ENCODE measurements at regions not wholly inside any gene's neighbourhood (a gene's known extent, or its start where the extent isn't known, plus 50 kb on each side); places are given as distances from the start of the nearest gene placed in this dataset.

DNA sequence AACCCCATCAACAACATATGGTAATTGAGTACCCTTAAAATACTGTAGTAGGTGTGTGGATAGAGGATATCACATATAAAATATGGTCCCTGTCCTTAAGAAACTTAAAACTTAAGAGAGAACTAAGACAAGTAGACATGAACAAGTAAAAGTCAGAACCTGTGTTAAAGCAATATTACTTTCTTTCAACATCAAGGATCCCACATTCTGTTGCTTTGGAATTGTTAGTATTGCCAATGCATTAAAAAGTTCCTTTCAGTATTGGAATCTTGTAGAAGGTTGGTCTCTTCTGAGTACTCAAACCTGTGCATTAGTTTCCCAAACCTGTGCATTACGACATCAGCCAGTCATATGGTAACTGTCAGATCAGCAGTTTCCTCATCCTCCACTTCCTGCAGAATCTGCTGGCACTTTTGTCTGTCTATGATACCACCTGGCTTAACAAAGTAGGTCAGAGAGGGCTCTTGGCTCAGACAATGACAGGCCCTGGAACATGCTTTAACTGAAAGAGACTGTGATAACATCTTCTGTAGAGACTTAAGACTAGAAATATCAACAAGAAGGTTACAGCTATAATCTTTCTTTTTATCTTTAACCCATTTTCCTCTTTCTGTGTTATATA is 56.5 kb downstream of the CCDC71L start:
- TF ChIP-seq, protein P1, sequence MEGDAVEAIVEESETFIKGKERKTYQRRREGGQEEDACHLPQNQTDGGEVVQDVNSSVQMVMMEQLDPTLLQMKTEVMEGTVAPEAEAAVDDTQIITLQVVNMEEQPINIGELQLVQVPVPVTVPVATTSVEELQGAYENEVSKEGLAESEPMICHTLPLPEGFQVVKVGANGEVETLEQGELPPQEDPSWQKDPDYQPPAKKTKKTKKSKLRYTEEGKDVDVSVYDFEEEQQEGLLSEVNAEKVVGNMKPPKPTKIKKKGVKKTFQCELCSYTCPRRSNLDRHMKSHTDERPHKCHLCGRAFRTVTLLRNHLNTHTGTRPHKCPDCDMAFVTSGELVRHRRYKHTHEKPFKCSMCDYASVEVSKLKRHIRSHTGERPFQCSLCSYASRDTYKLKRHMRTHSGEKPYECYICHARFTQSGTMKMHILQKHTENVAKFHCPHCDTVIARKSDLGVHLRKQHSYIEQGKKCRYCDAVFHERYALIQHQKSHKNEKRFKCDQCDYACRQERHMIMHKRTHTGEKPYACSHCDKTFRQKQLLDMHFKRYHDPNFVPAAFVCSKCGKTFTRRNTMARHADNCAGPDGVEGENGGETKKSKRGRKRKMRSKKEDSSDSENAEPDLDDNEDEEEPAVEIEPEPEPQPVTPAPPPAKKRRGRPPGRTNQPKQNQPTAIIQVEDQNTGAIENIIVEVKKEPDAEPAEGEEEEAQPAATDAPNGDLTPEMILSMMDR (IDR thresholded peaks at IDR 0.05) = no peak
- TF ChIP-seq POLR2A (IDR thresholded peaks at IDR 0.05) = no peak
